ENCODE measurements at regions not wholly inside any gene's neighbourhood (a gene's known extent, or its start where the extent isn't known, plus 50 kb on each side); places are given as distances from the start of the nearest gene placed in this dataset.

DNA sequence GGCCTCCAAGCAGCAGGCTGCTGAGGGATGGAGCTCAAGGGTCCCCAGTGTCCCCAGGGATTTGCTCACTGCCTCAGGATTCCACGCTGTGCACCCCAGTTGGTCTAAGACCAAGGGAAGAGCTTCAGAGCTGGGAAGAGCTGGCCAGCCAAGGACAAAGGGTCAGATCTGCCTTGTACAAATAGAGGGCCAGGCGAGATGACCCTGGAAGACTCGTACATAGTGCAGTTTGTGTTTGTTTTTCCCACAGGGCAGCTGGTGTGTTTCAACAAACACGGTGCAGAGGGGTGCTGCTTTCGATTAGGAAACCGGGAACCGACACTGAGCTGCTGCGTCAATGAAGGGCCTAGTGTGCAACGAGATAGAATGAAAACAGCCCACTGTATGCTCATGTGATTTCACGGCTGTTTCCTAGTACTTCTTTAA is 56.1 kb upstream of the TRPM1 start:
- Histone ChIP-seq H3K4me1 (peaks cover 3% of the 10 kb centered on the region), H3K9me3 (no peaks in the 10 kb centered on the region), H3K27me3 (no peaks in the 10 kb centered on the region), H3K27ac (no peak overlapping the region), H3K36me3 (no peaks in the 10 kb centered on the region), H3K4me3 (no peak overlapping the region)
- 81% methylated on average over 10 of the region's 10 CpGs for WGBS
- DNase-seq (ENCODE audit: low spot score in 2 of 2) = no peak
- TF ChIP-seq POLR2AphosphoS5 (IDR thresholded peaks at IDR 0.05) = no peak
- TF ChIP-seq POLR2A (IDR thresholded peaks at IDR 0.05) = no peak
- no peak for TF ChIP-seq EP300 (IDR thresholded peaks at IDR 0.05)
- TF ChIP-seq, protein P1, sequence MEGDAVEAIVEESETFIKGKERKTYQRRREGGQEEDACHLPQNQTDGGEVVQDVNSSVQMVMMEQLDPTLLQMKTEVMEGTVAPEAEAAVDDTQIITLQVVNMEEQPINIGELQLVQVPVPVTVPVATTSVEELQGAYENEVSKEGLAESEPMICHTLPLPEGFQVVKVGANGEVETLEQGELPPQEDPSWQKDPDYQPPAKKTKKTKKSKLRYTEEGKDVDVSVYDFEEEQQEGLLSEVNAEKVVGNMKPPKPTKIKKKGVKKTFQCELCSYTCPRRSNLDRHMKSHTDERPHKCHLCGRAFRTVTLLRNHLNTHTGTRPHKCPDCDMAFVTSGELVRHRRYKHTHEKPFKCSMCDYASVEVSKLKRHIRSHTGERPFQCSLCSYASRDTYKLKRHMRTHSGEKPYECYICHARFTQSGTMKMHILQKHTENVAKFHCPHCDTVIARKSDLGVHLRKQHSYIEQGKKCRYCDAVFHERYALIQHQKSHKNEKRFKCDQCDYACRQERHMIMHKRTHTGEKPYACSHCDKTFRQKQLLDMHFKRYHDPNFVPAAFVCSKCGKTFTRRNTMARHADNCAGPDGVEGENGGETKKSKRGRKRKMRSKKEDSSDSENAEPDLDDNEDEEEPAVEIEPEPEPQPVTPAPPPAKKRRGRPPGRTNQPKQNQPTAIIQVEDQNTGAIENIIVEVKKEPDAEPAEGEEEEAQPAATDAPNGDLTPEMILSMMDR (IDR thresholded peaks at IDR 0.05) = no peak

DNA sequence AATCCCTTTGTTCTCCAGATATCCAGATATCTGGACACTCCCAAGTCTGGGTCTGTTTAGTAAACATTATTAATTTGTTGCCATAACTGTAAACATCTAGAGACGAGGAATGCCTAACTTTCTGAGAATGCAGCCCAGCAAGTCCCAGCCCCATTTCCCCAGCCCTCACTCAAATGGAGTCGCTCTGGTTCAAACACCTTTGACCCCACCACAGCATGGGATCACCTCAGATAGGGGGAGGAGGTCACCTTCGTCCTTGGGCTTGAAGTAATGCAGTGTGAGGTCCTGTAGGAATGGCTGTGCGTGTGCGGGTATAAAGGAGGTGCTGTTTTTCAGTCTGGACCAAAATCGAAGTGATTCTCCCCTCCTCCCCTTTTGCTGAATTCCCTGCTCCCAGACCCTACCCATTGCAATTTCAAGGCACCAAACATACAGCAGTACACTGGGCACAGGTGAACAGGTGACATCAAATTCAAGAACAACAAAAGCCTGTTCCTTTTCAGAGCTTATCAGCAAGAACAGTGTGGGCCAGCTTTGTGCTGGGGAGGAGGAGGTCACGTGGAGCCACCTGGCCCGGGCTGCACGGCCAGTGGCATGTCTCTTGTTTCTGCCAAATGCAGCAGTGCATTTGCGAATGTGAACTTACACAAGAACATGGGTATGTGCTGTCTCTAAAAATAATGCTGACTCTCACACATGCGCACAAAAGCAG is 57.5 kb upstream of the TRPM1 start:
- Histone ChIP-seq H3K9me3 (no peaks in the 10 kb centered on the region), H3K27me3 (no peaks in the 10 kb centered on the region), H3K4me1 (peaks cover 3% of the 10 kb centered on the region), H3K4me3 (no peak overlapping the region), H3K27ac (no peak overlapping the region), H3K36me3 (no peaks in the 10 kb centered on the region)
- WGBS = 47% methylated on average over 11 of the region's 11 CpGs
- no peak for DNase-seq (ENCODE audit: low spot score in 2 of 2)
- TF ChIP-seq POLR2AphosphoS5 (IDR thresholded peaks at IDR 0.05) (no peak), EP300 (IDR thresholded peaks at IDR 0.05) (no peak), POLR2A (IDR thresholded peaks at IDR 0.05) (no peak)
- TF ChIP-seq, protein P1 (IDR thresholded peaks at IDR 0.05) = no peak

DNA sequence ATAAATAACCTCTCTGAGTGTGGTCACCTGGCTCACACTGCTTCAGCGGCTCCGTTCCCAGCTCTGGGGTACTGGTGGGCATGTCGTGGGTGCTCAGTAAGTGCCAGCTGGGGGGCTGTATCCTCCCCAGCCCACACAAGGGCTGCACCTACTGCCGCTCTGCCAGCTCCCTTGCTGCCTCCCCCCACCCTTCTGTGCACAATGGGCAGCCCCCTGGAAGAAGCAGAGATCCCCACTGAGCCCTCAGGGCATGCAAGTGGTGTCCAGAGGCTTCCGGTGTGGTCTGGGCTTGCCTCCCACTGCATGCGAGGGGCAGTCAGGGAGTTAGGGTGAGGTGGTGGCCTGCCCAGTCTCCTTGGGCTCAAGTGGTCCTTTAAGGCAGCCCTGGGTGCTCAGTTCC is 58.3 kb upstream of the TRPM1 start:
- H3K4me1 ChIP-seq = peaks cover 3% of the 10 kb centered on the region
- 89% methylated on average over 4 of the region's 6 CpGs for WGBS
- DNase-seq (ENCODE audit: low spot score in 2 of 2) = no peak
- TF ChIP-seq POLR2AphosphoS5 (IDR thresholded peaks at IDR 0.05) (no peak), POLR2A (IDR thresholded peaks at IDR 0.05) (no peak)
- no peaks in the 10 kb centered on the region for H3K9me3 ChIP-seq
- no peak overlapping the region for H3K27ac ChIP-seq
- no peaks in the 10 kb centered on the region for H3K36me3 ChIP-seq
- H3K4me3 ChIP-seq = no peak overlapping the region
- H3K27me3 ChIP-seq = no peaks in the 10 kb centered on the region

DNA sequence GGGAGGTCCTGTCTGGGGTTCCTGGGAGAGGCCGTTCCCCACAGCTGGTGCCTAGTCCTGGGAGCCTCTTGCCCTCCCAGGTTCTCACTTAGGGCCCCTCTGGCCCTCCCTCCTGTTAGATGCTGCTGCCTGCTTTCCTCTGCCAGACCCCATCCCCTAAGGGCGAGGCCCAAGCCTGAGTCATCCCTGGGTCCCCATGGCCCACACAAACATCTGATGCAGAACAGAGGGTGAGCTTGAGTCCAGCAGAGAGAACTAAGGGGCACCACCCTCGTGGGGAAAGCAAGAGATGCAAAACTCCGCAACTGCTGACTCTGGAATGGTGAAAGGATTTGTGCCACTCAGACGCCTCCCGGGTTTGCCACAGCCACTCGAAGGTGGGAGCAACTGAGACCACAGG is 58.8 kb upstream of the TRPM1 start:
- Histone ChIP-seq H3K4me3 (no peak overlapping the region), H3K36me3 (no peaks in the 10 kb centered on the region), H3K9me3 (no peaks in the 10 kb centered on the region), H3K27me3 (no peaks in the 10 kb centered on the region), H3K27ac (no peak overlapping the region), H3K4me1 (peaks cover 3% of the 10 kb centered on the region)
- TF ChIP-seq, protein P1 (IDR thresholded peaks at IDR 0.05) = no peak
- no peak for TF ChIP-seq POLR2AphosphoS5 (IDR thresholded peaks at IDR 0.05)
- TF ChIP-seq EP300 (IDR thresholded peaks at IDR 0.05) = no peak
- no peak for TF ChIP-seq POLR2A (IDR thresholded peaks at IDR 0.05)
- WGBS = 84% methylated on average over 7 of the region's 7 CpGs
- no peak for DNase-seq (ENCODE audit: low spot score in 2 of 2)

DNA sequence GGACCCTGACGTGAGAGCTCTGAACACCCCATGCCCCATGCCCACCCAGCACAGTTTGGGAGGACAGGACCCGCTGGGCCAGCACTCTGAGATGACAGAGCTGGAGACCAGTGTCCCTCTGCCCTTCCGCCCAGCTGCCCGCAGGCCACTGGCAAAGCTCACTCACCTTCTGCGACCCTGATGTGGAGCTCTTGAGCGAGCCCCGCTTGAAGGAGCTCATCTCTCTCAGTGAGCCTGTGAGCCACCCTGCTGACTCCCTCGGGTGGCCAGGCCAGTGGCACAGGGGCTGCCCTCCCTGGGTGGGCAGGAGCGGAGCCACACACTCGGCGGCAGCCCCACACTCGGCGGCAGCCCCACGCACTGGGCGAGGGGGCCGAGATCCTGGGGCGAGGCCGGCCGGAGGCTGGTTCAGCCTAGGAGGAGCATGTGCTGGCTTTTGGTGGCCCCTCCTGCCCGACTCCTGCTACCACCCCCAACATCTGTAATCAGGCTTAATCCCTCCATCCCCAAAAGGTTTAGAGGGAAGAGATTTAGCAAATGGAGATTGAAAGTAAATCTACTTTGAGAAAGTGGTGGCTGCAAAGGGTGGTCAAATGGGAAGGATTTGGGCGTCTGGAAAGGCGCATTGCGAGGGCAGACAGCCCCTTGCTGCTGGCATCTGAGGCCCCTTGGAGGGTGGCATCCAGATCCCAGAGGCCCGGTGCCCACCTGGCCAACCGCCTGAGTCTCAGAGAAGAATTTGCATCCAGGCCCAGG is 59.4 kb upstream of the TRPM1 start:
- H3K27ac ChIP-seq = no peak overlapping the region
- H3K9me3 ChIP-seq = no peaks in the 10 kb centered on the region
- peaks cover 3% of the 10 kb centered on the region for H3K4me1 ChIP-seq
- H3K36me3 ChIP-seq = no peaks in the 10 kb centered on the region
- no peak for DNase-seq (ENCODE audit: low spot score in 2 of 2)
- H3K4me3 ChIP-seq = no peak overlapping the region
- TF ChIP-seq EP300 (IDR thresholded peaks at IDR 0.05) = no peak
- TF ChIP-seq POLR2A (IDR thresholded peaks at IDR 0.05) = no peak
- TF ChIP-seq, protein P1 (IDR thresholded peaks at IDR 0.05) = no peak
- no peak for TF ChIP-seq POLR2AphosphoS5 (IDR thresholded peaks at IDR 0.05)
- 96% methylated on average over 13 of the region's 25 CpGs for WGBS
- no peaks in the 10 kb centered on the region for H3K27me3 ChIP-seq

Measured in suprapubic skin (tissue), 4 donors.